Liver (tissue), 8 donors: ENCODE measurements at regions not wholly inside any gene's neighbourhood (a gene's known extent, or its start where the extent isn't known, plus 50 kb on each side); places are given as distances from the start of the nearest gene placed in this dataset.
"Not testable (repeated sequence)": the region's sequence is repeated elsewhere in the genome, so short reads cannot be mapped to it uniquely, and the experiment has no call there.

ENCODE experiments used
- DNase-seq: peaks from one replicate; pipeline ENCODE4 v3.0.0-alpha.2; 2017; ENCODE audit warnings: low spot score
- H3K27ac ChIP-seq, 2 donors: one replicate each; pipeline ENCODE4 v1.7.0; 2013; ENCODE audit warnings: inconsistent platforms in 2 of 2, low read length in 2 of 2, control low read depth in 1 of 2, low read depth in 1 of 2, mild to moderate bottlenecking in 1 of 2
- H3K27me3 ChIP-seq, 4 donors: one replicate each; pipeline versions ENCODE4 v1.6.1 to v1.7.0; 2013; ENCODE audit warnings: low read length in 3 of 4, inconsistent platforms in 1 of 4, mild to moderate bottlenecking in 1 of 4, moderate library complexity in 1 of 4; ENCODE audit not compliant: control insufficient read depth in 4 of 4, insufficient read depth in 4 of 4
- H3K36me3 ChIP-seq, 4 donors: one replicate each; pipeline versions ENCODE4 v1.6.1 to v1.7.0; 2013; ENCODE audit warnings: low read length in 3 of 4, mild to moderate bottlenecking in 3 of 4, low read depth in 1 of 4, moderate library complexity in 1 of 4; ENCODE audit not compliant: control insufficient read depth in 4 of 4, insufficient read depth in 3 of 4
- H3K4me1 ChIP-seq, 4 donors: one replicate each; pipeline versions ENCODE4 v1.6.1 to v1.7.0; 2013; ENCODE audit warnings: low read length in 3 of 4, mild to moderate bottlenecking in 3 of 4, moderate library complexity in 1 of 4; ENCODE audit not compliant: control insufficient read depth in 4 of 4, insufficient read depth in 4 of 4
- H3K4me3 ChIP-seq, 3 donors: one replicate each; pipeline versions ENCODE4 v1.6.1 to v1.7.0; 2013; ENCODE audit warnings: low read length in 3 of 3, control low read depth in 1 of 3, low read depth in 1 of 3, mild to moderate bottlenecking in 1 of 3
- H3K9ac ChIP-seq, 2 donors: one replicate each; pipeline ENCODE4 v1.7.0; 2013; ENCODE audit warnings: low read length in 2 of 2, mild to moderate bottlenecking in 2 of 2, moderate library complexity in 2 of 2, control low read depth in 1 of 2, low read depth in 1 of 2
- H3K9me3 ChIP-seq, 4 donors: one replicate each; pipeline versions ENCODE4 v1.6.1 to v1.7.0; 2013; ENCODE audit warnings: low read length in 3 of 4; ENCODE audit not compliant: control insufficient read depth in 4 of 4
- ATF3 ChIP-seq: IDR thresholded peaks from 2 replicates; pipeline ENCODE4 v1.6.1; 2016; ENCODE audit warnings: antibody characterized with exemption
- CTCF ChIP-seq: fragments of 150-350 bp; IDR thresholded peaks from 2 replicates; pipeline ENCODE4 v1.5.1; 2017; ENCODE audit warnings: improper control_type of control experiment, low read depth, low read length; ENCODE audit not compliant: missing input control
- FOXA1 ChIP-seq: IDR thresholded peaks from 2 replicates; pipeline ENCODE4 v1.6.1; 2016; ENCODE audit warnings: antibody characterized with exemption
- FOXA2 ChIP-seq: IDR thresholded peaks from 2 replicates; pipeline ENCODE4 v1.6.1; 2016; ENCODE audit warnings: antibody characterized with exemption
- GABPA ChIP-seq, 2 donors: IDR thresholded peaks in 1 of 2; conservative IDR thresholded peaks in 1 of 2; 2 replicates each; pipeline ENCODE4 v1.6.1; 2016; ENCODE audit warnings: antibody characterized with exemption in 2 of 2, mild to moderate bottlenecking in 1 of 2, moderate library complexity in 1 of 2
- HNF4A ChIP-seq, 2 donors: conservative IDR thresholded peaks; 2 replicates each; pipeline ENCODE4 v1.6.1; 2016; ENCODE audit warnings: antibody characterized with exemption in 2 of 2, mild to moderate bottlenecking in 2 of 2
- HNF4G ChIP-seq: IDR thresholded peaks from 2 replicates; pipeline ENCODE4 v1.6.1; 2016; ENCODE audit warnings: antibody characterized with exemption
- JUND ChIP-seq, 2 donors: IDR thresholded peaks; 2 replicates each; pipeline ENCODE4 v1.6.1; 2016; ENCODE audit warnings: antibody characterized with exemption in 2 of 2
- REST ChIP-seq: IDR thresholded peaks from 2 replicates; pipeline ENCODE4 v1.6.1; 2016; ENCODE audit warnings: antibody characterized with exemption, mild to moderate bottlenecking
- RXRA ChIP-seq, 2 donors: IDR thresholded peaks; 2 replicates each; pipeline ENCODE4 v1.6.1; 2017 to 2018; ENCODE audit warnings: antibody characterized with exemption in 2 of 2, mild to moderate bottlenecking in 1 of 2
- SP1 ChIP-seq: IDR thresholded peaks from 2 replicates; pipeline ENCODE4 v1.6.1; 2018; ENCODE audit warnings: antibody characterized with exemption, mild to moderate bottlenecking
- TAF1 ChIP-seq: conservative IDR thresholded peaks from 2 replicates; pipeline ENCODE4 v1.6.1; 2016; ENCODE audit warnings: antibody characterized with exemption, mild to moderate bottlenecking
- YY1 ChIP-seq: IDR thresholded peaks from 2 replicates; pipeline ENCODE4 v1.6.1; 2016; ENCODE audit warnings: antibody characterized with exemption, mild to moderate bottlenecking
- ZBTB33 ChIP-seq: IDR thresholded peaks from 2 replicates; pipeline ENCODE4 v1.6.1; 2016; ENCODE audit warnings: antibody characterized with exemption
- WGBS: extraction: QIAGEN DNeasy Blood & Tissue Kit; methylation state at CpG from one replicate; pipeline ENCODE4 v1.1.7; 2013; 5-methylcytosine and 5-hydroxymethylcytosine counted together
- donor health status: healthy.
- donor health status: healthy.
- donor health status: healthy.
- donor health status: healthy.
- donor health status: healthy.

- Histone ChIP-seq H3K27me3 (no peaks in the 10 kb centered on the region), H3K4me1 (no peaks in the 10 kb centered on the region), H3K36me3 (no peaks in the 10 kb centered on the region), H3K27ac (no peak overlapping the region), H3K9ac (no peak overlapping the region), H3K9me3 (peaks cover 0 to 1% (median 0%) of the 10 kb centered on the region in 4 donors), H3K4me3 (no peak overlapping the region)
- TF ChIP-seq RXRA (IDR thresholded peaks at IDR 0.05) (no peak), TAF1 (no peak), GABPA (IDR thresholded peaks at IDR 0.05 in 1 of 2, conservative IDR thresholded peaks at IDR 0.05 in 1 of 2) (no peak), ATF3 (no peak), ZBTB33 (no peak), HNF4G (no peak), JUND (IDR thresholded peaks at IDR 0.05) (no peak), FOXA1 (no peak), SP1 (no peak), REST (no peak), FOXA2 (no peak)
- 93% methylated on average over 8 of the region's 8 CpGs for WGBS
- DNase-seq, result no peak
These were observed 75.6 kb upstream of the SPRY4 start for GRCh38 chr5:142400415-142400814.

- Histone ChIP-seq H3K4me3 (no peak overlapping the region), H3K27me3 (no peaks in the 10 kb centered on the region), H3K9me3 (peaks cover 0 to 1% (median 0%) of the 10 kb centered on the region in 4 donors), H3K36me3 (no peaks in the 10 kb centered on the region), H3K27ac (no peak overlapping the region), H3K9ac (no peak overlapping the region), H3K4me1 (no peaks in the 10 kb centered on the region)
- WGBS, result 85% methylated on average over 2 of the region's 2 CpGs
- TF ChIP-seq JUND (IDR thresholded peaks at IDR 0.05), result no peak
- no peak for DNase-seq
These were observed 75.1 kb upstream of the SPRY4 start for GRCh38 chr5:142399891-142400290.

GRCh38 chr5:142398730-142399055, 73.9 kb upstream of the SPRY4 start:
- no peak overlapping the region for H3K27ac ChIP-seq
- TF ChIP-seq FOXA2 (no peak), CTCF (no peak), FOXA1 (no peak), SP1 (no peak), HNF4A (conservative IDR thresholded peaks at IDR 0.05) (no peak), YY1 (no peak), ZBTB33 (no peak)
- H3K4me1 ChIP-seq, result no peaks in the 10 kb centered on the region
- no peaks in the 10 kb centered on the region for H3K27me3 ChIP-seq
- no peak overlapping the region for H3K4me3 ChIP-seq
- no peak overlapping the region for H3K9ac ChIP-seq
- no peak for DNase-seq
- WGBS, result 92% methylated on average over 3 of the region's 3 CpGs
- H3K36me3 ChIP-seq, result no peaks in the 10 kb centered on the region
- H3K9me3 ChIP-seq, result peaks cover 0 to 1% (median 0%) of the 10 kb centered on the region in 4 donors

GRCh38 chr5:142398011-142398729, 73.3 kb upstream of the SPRY4 start:
- not testable (repeated sequence) for H3K9me3 ChIP-seq, H3K4me1 ChIP-seq, H3K36me3 ChIP-seq, DNase-seq, H3K9ac ChIP-seq, H3K4me3 ChIP-seq, H3K27me3 ChIP-seq, H3K27ac ChIP-seq
- 92% methylated on average over 13 of the region's 13 CpGs for WGBS
